H9 (cell line): ENCODE measurements at regions not wholly inside any gene's neighbourhood (a gene's known extent, or its start where the extent isn't known, plus 50 kb on each side); places are given as distances from the start of the nearest gene placed in this dataset.

Source experiments
- DNase-seq: peaks from one replicate; pipeline ENCODE4 v3.0.0-alpha.2; 2017
- H2AFZ ChIP-seq: one replicate; pipeline ENCODE4 v1.6.1; 2013; ENCODE audit warnings: mild to moderate bottlenecking, low read length, control low read depth, moderate library complexity
- H2AK5ac ChIP-seq: 2 replicates; pipeline ENCODE4 v1.6.1; 2013; ENCODE audit warnings: low read length, control low read depth, mixed read lengths; ENCODE audit not compliant: insufficient read length
- H2BK120ac ChIP-seq: one replicate; pipeline ENCODE4 v1.6.1; 2013; ENCODE audit warnings: low read depth, mild to moderate bottlenecking, low read length, control low read depth, inconsistent platforms; ENCODE audit not compliant: poor library complexity, severe bottlenecking
- H2BK12ac ChIP-seq: 2 replicates; pipeline ENCODE4 v1.6.1; 2013; ENCODE audit warnings: low read length, control low read depth, mixed read lengths, low read depth; ENCODE audit not compliant: insufficient read length
- H2BK15ac ChIP-seq: 2 replicates; pipeline ENCODE4 v1.6.1; 2013; ENCODE audit warnings: low read depth, low read length, control low read depth
- H2BK20ac ChIP-seq: one replicate; pipeline ENCODE4 v1.6.1; 2013; ENCODE audit warnings: low read depth, mild to moderate bottlenecking, low read length, control low read depth, inconsistent platforms; ENCODE audit not compliant: poor library complexity, severe bottlenecking
- H2BK5ac ChIP-seq: 2 replicates; pipeline ENCODE4 v1.6.1; 2013; ENCODE audit warnings: low read length, control low read depth, mixed read lengths; ENCODE audit not compliant: insufficient read length
- H3K14ac ChIP-seq: 2 replicates; pipeline ENCODE4 v1.6.1; 2013; ENCODE audit warnings: low read length, control low read depth; ENCODE audit not compliant: insufficient read depth
- H3K18ac ChIP-seq: 2 replicates; pipeline ENCODE4 v1.6.1; 2013; ENCODE audit warnings: low read depth, mild to moderate bottlenecking, mixed read lengths, low read length, control low read depth; ENCODE audit not compliant: insufficient read length
- H3K23ac ChIP-seq: 2 replicates; pipeline ENCODE4 v1.6.1; 2013; ENCODE audit warnings: low read length, control low read depth, mixed read lengths, low read depth; ENCODE audit not compliant: insufficient read length
- H3K23me2 ChIP-seq: 2 replicates; pipeline ENCODE4 v1.6.1; 2013; ENCODE audit warnings: low read depth, mild to moderate bottlenecking, mixed read lengths, low read length, control low read depth; ENCODE audit not compliant: insufficient read length, poor library complexity, severe bottlenecking
- H3K27ac ChIP-seq: 2 replicates; pipeline ENCODE4 v1.5.1; 2013; ENCODE audit warnings: low read length, control low read depth, mixed read lengths, low read depth; ENCODE audit not compliant: insufficient read length
- H3K27me3 ChIP-seq: 2 replicates; pipeline ENCODE4 v1.6.1; 2013; ENCODE audit warnings: low read length, control low read depth, inconsistent platforms; ENCODE audit not compliant: insufficient read depth
- H3K4ac ChIP-seq: 2 replicates; pipeline ENCODE4 v1.6.1; 2013; ENCODE audit warnings: low read depth, mild to moderate bottlenecking, control low read depth, inconsistent platforms, low read length, moderate library complexity
- H3K4me1 ChIP-seq: 2 replicates; pipeline ENCODE4 v1.6.1; 2013; ENCODE audit warnings: low read length, control low read depth, inconsistent platforms; ENCODE audit not compliant: insufficient read depth
- H3K4me2 ChIP-seq: 2 replicates; pipeline ENCODE4 v1.6.1; 2013; ENCODE audit warnings: low read length, control low read depth, mixed read lengths; ENCODE audit not compliant: insufficient read length, insufficient read depth
- H3K56ac ChIP-seq: 2 replicates; pipeline ENCODE4 v1.6.1; 2013; ENCODE audit warnings: low read depth, mild to moderate bottlenecking, mixed read lengths, low read length, control low read depth; ENCODE audit not compliant: insufficient read length
- H3K79me1 ChIP-seq: 2 replicates; pipeline ENCODE4 v1.6.1; 2013; ENCODE audit warnings: low read depth, mild to moderate bottlenecking, moderate library complexity, low read length, control low read depth, inconsistent platforms; ENCODE audit not compliant: insufficient read depth, poor library complexity, severe bottlenecking
- H3K79me2 ChIP-seq: 2 replicates; pipeline ENCODE4 v1.6.1; 2013; ENCODE audit warnings: low read length, control low read depth, inconsistent platforms; ENCODE audit not compliant: insufficient read depth
- H3K9ac ChIP-seq: 2 replicates; pipeline ENCODE4 v1.6.1; 2013; ENCODE audit warnings: low read length, control low read depth, mixed read lengths; ENCODE audit not compliant: insufficient read length; ENCODE audit errors: extremely low read depth
- H3K9me3 ChIP-seq: one replicate; pipeline ENCODE4 v1.6.1; 2013; ENCODE audit warnings: low read depth, low read length, inconsistent platforms; ENCODE audit not compliant: control insufficient read depth
- H3T11ph ChIP-seq: one replicate; pipeline ENCODE4 v1.6.1; 2013; ENCODE audit warnings: mild to moderate bottlenecking, low read length, control low read depth, inconsistent platforms
- H4K20me1 ChIP-seq: one replicate; pipeline ENCODE4 v1.6.1; 2013; ENCODE audit not compliant: control insufficient read depth, insufficient read length, insufficient read depth
- H4K5ac ChIP-seq: 2 replicates; pipeline ENCODE4 v1.6.1; 2013; ENCODE audit warnings: low read depth, mild to moderate bottlenecking, mixed read lengths, low read length, control low read depth; ENCODE audit not compliant: insufficient read length
- H4K8ac ChIP-seq: replicated peaks from 2 replicates; pipeline ENCODE4 v1.6.1; 2013; ENCODE audit warnings: low read length, control low read depth, mixed read lengths, low read depth; ENCODE audit not compliant: insufficient read length
- H4K91ac ChIP-seq: 2 replicates; pipeline ENCODE4 v1.6.1; 2013; ENCODE audit warnings: low read depth, mild to moderate bottlenecking, moderate library complexity, mixed read lengths, low read length, control low read depth; ENCODE audit not compliant: insufficient read length
- H3K27ac Mint-ChIP-seq, 3 experiments: 2 replicates in 2 of 3; 3 replicates in 1 of 3; pipeline ENCODE4 v1.8.0; 2020 to 2021; ENCODE audit warnings: mixed read lengths in 3 of 3, mild to moderate bottlenecking in 1 of 3, moderate library complexity in 1 of 3
- H3K27me3 Mint-ChIP-seq: 2 replicates; pipeline ENCODE4 v1.8.0; 2021; ENCODE audit warnings: low read depth, mild to moderate bottlenecking, moderate library complexity, mixed read lengths
- H3K36me3 Mint-ChIP-seq, 3 experiments: 2 replicates in 2 of 3; 3 replicates in 1 of 3; pipeline ENCODE4 v1.8.0; 2020 to 2021; ENCODE audit warnings: low read depth in 3 of 3, mixed read lengths in 3 of 3; ENCODE audit not compliant: insufficient read depth in 1 of 3
- H3K4me1 Mint-ChIP-seq, 2 experiments: 2 replicates each; pipeline ENCODE4 v1.8.0; 2020; ENCODE audit warnings: mixed read lengths in 2 of 2
- H3K4me3 Mint-ChIP-seq, 2 experiments: 2 replicates in 1 of 2; 3 replicates in 1 of 2; pipeline ENCODE4 v1.8.0; 2020 to 2021; ENCODE audit warnings: mild to moderate bottlenecking in 2 of 2, mixed read lengths in 2 of 2, moderate library complexity in 1 of 2
- H3K9me3 Mint-ChIP-seq, 2 experiments: 2 replicates in 1 of 2; 3 replicates in 1 of 2; pipeline ENCODE4 v1.8.0; 2020; ENCODE audit warnings: mild to moderate bottlenecking in 2 of 2, mixed read lengths in 2 of 2, moderate library complexity in 1 of 2
- CTCF ChIP-seq: fragments of 200-600 bp; sonication (generic); conservative IDR thresholded peaks from 3 replicates; pipeline ENCODE4 v1.8.0; 2021; ENCODE audit warnings: antibody characterized with exemption, mild to moderate bottlenecking
- WGBS: extraction: QIAGEN DNeasy Blood & Tissue Kit; methylation state at CpG from one replicate; pipeline ENCODE4 v1.1.7; 2013; ENCODE audit warnings: missing lambda C conversion rate, low lambda C conversion rate, mixed read lengths; ENCODE audit not compliant: insufficient read length; ENCODE audit errors: extremely low coverage; 5-methylcytosine and 5-hydroxymethylcytosine counted together

DNA sequence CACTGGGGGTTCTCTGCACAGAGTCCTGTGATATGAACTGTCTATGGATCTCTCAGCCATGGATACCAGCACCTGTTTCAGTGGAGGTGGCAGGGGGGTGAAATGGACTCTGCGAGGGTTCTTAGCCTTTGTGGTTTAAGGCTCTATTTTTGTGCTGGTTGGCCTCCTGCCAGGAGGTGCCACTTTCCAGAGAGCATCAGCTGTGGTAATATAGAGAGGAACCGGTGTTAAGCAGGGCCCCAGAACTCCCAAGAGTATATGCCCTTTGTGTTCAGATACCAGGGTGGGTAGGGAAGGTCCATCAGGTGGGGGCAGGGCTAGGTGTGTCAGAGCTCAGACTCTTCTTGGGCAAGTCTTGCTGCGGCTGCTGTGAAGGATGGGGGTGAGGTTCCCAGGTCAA lies 330.0 kb upstream of the PLD5 start:
- Histone ChIP-seq H3K79me2 (no peaks in the 10 kb centered on the region), H4K91ac (no peak overlapping the region), H3K18ac (no peak overlapping the region), H3K23ac (no peak overlapping the region), H3K9me3 (no peaks in the 10 kb centered on the region), H3K14ac (no peak overlapping the region), H3K4me2 (no peak overlapping the region), H3K4ac (no peak overlapping the region), H2BK5ac (no peak overlapping the region), H3K56ac (no peak overlapping the region), H4K8ac (no peak overlapping the region), H3K4me1 (no peaks in the 10 kb centered on the region), H2AFZ (no peak overlapping the region), H3K27me3 (no peaks in the 10 kb centered on the region), H2BK15ac (no peak overlapping the region), H2BK12ac (no peak overlapping the region), H2AK5ac (no peak overlapping the region), H3K9ac (no peak overlapping the region), H3K79me1 (no peaks in the 10 kb centered on the region), H3K23me2 (no peaks in the 10 kb centered on the region), H2BK120ac (no peak overlapping the region), H3T11ph (no peak overlapping the region), H2BK20ac (no peak overlapping the region), H4K5ac (no peak overlapping the region), H3K27ac (no peak overlapping the region), H4K20me1 (no peaks in the 10 kb centered on the region)
- no peak for DNase-seq
- no peak for TF ChIP-seq CTCF
- no peaks in the 10 kb centered on the region; the same call in 1 of the 2 replicates for H3K27me3 Mint-ChIP-seq
- peaks cover 4 to 13% of the 10 kb centered on the region in 2 experiments for H3K9me3 Mint-ChIP-seq
- H3K4me3 Mint-ChIP-seq = no peak overlapping the region
- H3K36me3 Mint-ChIP-seq = no peaks in the 10 kb centered on the region
- H3K4me1 Mint-ChIP-seq = no peaks in the 10 kb centered on the region
- no CpG with 5 or more reads among the region's 3 CpGs for WGBS
- no peak overlapping the region for H3K27ac Mint-ChIP-seq
